Heart left ventricle (tissue), 16 donors: ENCODE measurements at regions not wholly inside any gene's neighbourhood (a gene's known extent, or its start where the extent isn't known, plus 50 kb on each side); places are given as distances from the start of the nearest gene placed in this dataset.

Experiments
- ATAC-seq, 4 donors: fragments of 200-7000 bp; cut with Tn5 transposase; one replicate each; pipeline ENCODE4 v1.9.1; 2020 to 2022; ENCODE audit warnings: moderate library complexity in 4 of 4, mild to moderate bottlenecking in 3 of 4, moderate number of reproducible peaks in 1 of 4
- DNase-seq, 5 donors: peaks; one replicate each; pipeline ENCODE4 v3.0.0-alpha.2; 2020
- H3K27ac ChIP-seq, 12 donors: fragments of 200-600 bp; sonication (generic) in 4 of 12; one replicate each; pipeline versions ENCODE4 v1.5.0 to v1.8.0; 2016 to 2022; ENCODE audit warnings: mild to moderate bottlenecking in 2 of 12
- H3K27me3 ChIP-seq, 9 donors: fragments of 200-600 bp; sonication (generic) in 2 of 9; one replicate each; pipeline versions ENCODE4 v1.5.1 to v1.8.0; 2016 to 2022; ENCODE audit warnings: mild to moderate bottlenecking in 3 of 9
- H3K36me3 ChIP-seq, 9 donors: fragments of 200-600 bp; sonication (generic) in 2 of 9; one replicate each; pipeline versions ENCODE4 v1.5.0 to v1.8.0; 2018 to 2022; ENCODE audit warnings: mild to moderate bottlenecking in 2 of 9
- H3K4me1 ChIP-seq, 12 donors: fragments of 200-600 bp; sonication (generic) in 4 of 12; one replicate each; pipeline versions ENCODE4 v1.5.0 to v1.8.0; 2016 to 2022; ENCODE audit warnings: mild to moderate bottlenecking in 3 of 12
- H3K4me3 ChIP-seq, 12 donors: fragments of 200-600 bp; sonication (generic) in 4 of 12; one replicate each; pipeline versions ENCODE4 v1.5.0 to v1.8.0; 2017 to 2022; ENCODE audit warnings: mild to moderate bottlenecking in 9 of 12, moderate library complexity in 4 of 12
- H3K9me3 ChIP-seq, 12 donors: fragments of 200-600 bp; sonication (generic) in 4 of 12; one replicate each; pipeline versions ENCODE4 v1.5.0 to v1.8.0; 2016 to 2022; ENCODE audit warnings: mild to moderate bottlenecking in 1 of 12
- CTCF ChIP-seq, 12 donors: fragments of 200-600 bp; sonication (generic) in 4 of 12; IDR thresholded peaks; one replicate each; pipeline versions ENCODE4 v1.5.0 to v1.8.0; 2018 to 2022; ENCODE audit warnings: antibody characterized with exemption in 12 of 12, mild to moderate bottlenecking in 5 of 12
- POLR2A ChIP-seq, 2 donors: fragments of 450-650 bp; IDR thresholded peaks; one replicate each; pipeline ENCODE4 v1.6.1; 2017; ENCODE audit warnings: antibody characterized with exemption in 2 of 2, mild to moderate bottlenecking in 2 of 2, moderate library complexity in 2 of 2
- WGBS, 4 donors: extraction: QIAGEN DNeasy Blood & Tissue Kit in 2 of 4; methylation state at CpG; one replicate each; pipeline versions ENCODE4 v1.1.5 to v1.1.7; 2013 to 2018; 5-methylcytosine and 5-hydroxymethylcytosine counted together
- intact Hi-C, 10 donors: fragments of 100-400 bp; cut with DNase I; formaldehyde crosslinking; loops; one replicate each; pipeline versions ENCODE4 v1.11.1 to v1.14.2; 2022
- donor health status: ischemic (EF 13 %, LVEDD 7.1; RV severe dilation, severe dysfunction).
- donor health status: healthy with polysubstance abuse.
- donor health status: DM: no; HTN: yes; CAD: no.
- donor health status: DM: no; HTN: no; CAD: no.
- donor health status: ischemic (EF 25% LVEDD 6.9; RV normal size, moderate dysfunction).
- donor health status: ischemic (EF 25% LVEDD 5.7; RV mildly dilated, moderate dysfunction).
- donor health status: healthy.
- donor health status: DM: yes; HTN: yes; CAD: no.
- donor health status: ischemic (EF 35%, LVEDD 5.7; RV mildly dilated, moderate dysfunction).
- donor health status: nonischemic (EF 11% LVEDD 7.7; RV severe dilation, severe dysfunction).
- donor health status: DM: yes; HTN: yes; CAD: no.
- donor health status: PGD.
- donor health status: ischemic (EF 29% LVEDD 5.4; RV normal size, mild dysfunction).
- donor health status: nonischemic (EF 23%, LVEDD 6.1; RV moderate dilation, normal function).

GRCh38 chr6:67608099-67608749 lies 1026.9 kb upstream of the ADGRB3 start:
- no peak for TF ChIP-seq POLR2A (IDR thresholded peaks at IDR 0.05)
- no peak for TF ChIP-seq CTCF (IDR thresholded peaks at IDR 0.05)
- WGBS, 4 donors = 49 to 81% (median 63%) methylated on average over 4 of the region's 4 CpGs

GRCh38 chr6:67606906-67607828 lies 1027.9 kb upstream of the ADGRB3 start:
- DNase-seq = no peak
- intact Hi-C loops = no loop called here
- Histone ChIP-seq H3K9me3 (peaks cover 0 to 4% (median 0%) of the 10 kb centered on the region in 12 donors), H3K36me3 (no peaks in the 10 kb centered on the region), H3K4me1 (no peaks in the 10 kb centered on the region), H3K27me3 (no peaks in the 10 kb centered on the region), H3K4me3 (no peak overlapping the region), H3K27ac (no peak overlapping the region)
- 53 to 60% (median 56%) methylated on average over 5 of the region's 5 CpGs for WGBS, 4 donors
- no peak for ATAC-seq
- TF ChIP-seq CTCF (IDR thresholded peaks at IDR 0.05) = no peak

More at GRCh38 chr6:67608099-67608749, 1026.9 kb upstream of the ADGRB3 start:
- Histone ChIP-seq H3K27ac (no peak overlapping the region), H3K4me3 (no peak overlapping the region), H3K4me1 (no peaks in the 10 kb centered on the region), H3K9me3 (peaks cover 0 to 4% (median 0%) of the 10 kb centered on the region in 12 donors), H3K27me3 (no peaks in the 10 kb centered on the region), H3K36me3 (no peaks in the 10 kb centered on the region)
- no peak for DNase-seq
- ATAC-seq = no peak
- intact Hi-C loops = no loop called here

GRCh38 chr6:67594366-67594765 lies 1040.7 kb upstream of the ADGRB3 start:
- TF ChIP-seq CTCF (IDR thresholded peaks at IDR 0.05) (no peak), POLR2A (IDR thresholded peaks at IDR 0.05) (no peak)
- H3K4me3 ChIP-seq = no peak overlapping the region
- WGBS, 4 donors = 86 to 90% (median 88%) methylated on average over 1 of the region's 1 CpG
- no peak overlapping the region for H3K27ac ChIP-seq
- intact Hi-C loops = no loop called here
- H3K4me1 ChIP-seq = no peaks in the 10 kb centered on the region
- H3K36me3 ChIP-seq = no peaks in the 10 kb centered on the region
- H3K27me3 ChIP-seq = no peaks in the 10 kb centered on the region
- peaks cover 0 to 15% (median 1%) of the 10 kb centered on the region in 12 donors for H3K9me3 ChIP-seq
- ATAC-seq (no peak), DNase-seq (no peak)

- Histone ChIP-seq H3K36me3 (no peaks in the 10 kb centered on the region), H3K27me3 (no peaks in the 10 kb centered on the region), H3K4me3 (no peak overlapping the region), H3K4me1 (no peaks in the 10 kb centered on the region), H3K9me3 (peaks cover 0 to 19% (median 3%) of the 10 kb centered on the region in 12 donors), H3K27ac (no peak overlapping the region)
- ATAC-seq (no peak), DNase-seq (no peak)
- intact Hi-C loops = no loop called here
- no peak for TF ChIP-seq CTCF (IDR thresholded peaks at IDR 0.05)
- TF ChIP-seq POLR2A (IDR thresholded peaks at IDR 0.05) = no peak
Observed at GRCh38 chr6:67593247-67593646, 1041.8 kb upstream of the ADGRB3 start.
